ENCODE measurements at regions not wholly inside any gene's neighbourhood (a gene's known extent, or its start where the extent isn't known, plus 50 kb on each side); places are given as distances from the start of the nearest gene placed in this dataset.

GRCh38 chr2:78561876-78562275 is 463.6 kb upstream of the REG3G start:
- TF ChIP-seq CTCF (IDR thresholded peaks at IDR 0.05) = no peak
- TF ChIP-seq POLR2A (IDR thresholded peaks at IDR 0.05) = no peak
- TF ChIP-seq POLR2AphosphoS5 (IDR thresholded peaks at IDR 0.05; ENCODE audit: insufficient read depth in 1 of 2, low read depth in 1 of 2) = no peak

Data from vagina (tissue), 2 donors.